MM.1S (cell line): ENCODE measurements at regions not wholly inside any gene's neighbourhood (a gene's known extent, or its start where the extent isn't known, plus 50 kb on each side); places are given as distances from the start of the nearest gene placed in this dataset.
"Not testable (repeated sequence)": the region's sequence is repeated elsewhere in the genome, so short reads cannot be mapped to it uniquely, and the experiment has no call there.

Experiments
- DNase-seq: peaks from one replicate; pipeline ENCODE4 v3.0.0-alpha.2; 2015
- H2AFZ ChIP-seq: fragments of 300-600 bp; sonication (generic); 2 replicates; pipeline ENCODE4 v1.6.0; 2016; ENCODE audit warnings: antibody characterized with exemption, low read length
- H3F3A ChIP-seq: fragments of 300-600 bp; sonication (generic); 2 replicates; pipeline ENCODE4 v1.6.1; 2016; ENCODE audit warnings: mild to moderate bottlenecking, antibody characterized with exemption, low read length, moderate library complexity, mixed read lengths; ENCODE audit not compliant: insufficient read depth
- H3K27ac ChIP-seq: fragments of 300-600 bp; sonication (generic); 2 replicates; pipeline ENCODE4 v1.5.1; 2016; ENCODE audit warnings: mild to moderate bottlenecking, low read length
- H3K27me3 ChIP-seq: fragments of 300-600 bp; sonication (generic); replicated peaks from 2 replicates; pipeline ENCODE4 v1.6.0; 2016; ENCODE audit warnings: low read length; ENCODE audit not compliant: insufficient read depth
- H3K36me3 ChIP-seq: fragments of 300-600 bp; sonication (generic); replicated peaks from 2 replicates; pipeline ENCODE4 v1.6.1; 2016; ENCODE audit warnings: mild to moderate bottlenecking, low read length, mixed read lengths; ENCODE audit not compliant: insufficient read depth
- H3K4me1 ChIP-seq: fragments of 300-600 bp; sonication (generic); 2 replicates; pipeline ENCODE4 v1.6.1; 2016; ENCODE audit warnings: low read length, mixed read lengths
- H3K4me2 ChIP-seq: fragments of 300-600 bp; sonication (generic); 2 replicates; pipeline ENCODE4 v1.6.0; 2016; ENCODE audit warnings: low read depth, low read length
- H3K4me3 ChIP-seq: fragments of 300-600 bp; sonication (generic); 2 replicates; pipeline ENCODE4 v1.5.1; 2016; ENCODE audit warnings: low read length, mixed read lengths
- H3K79me2 ChIP-seq: fragments of 300-600 bp; sonication (generic); 2 replicates; pipeline ENCODE4 v1.6.1; 2016; ENCODE audit warnings: mixed run types, low read length, mixed read lengths
- H3K9ac ChIP-seq: fragments of 300-600 bp; sonication (generic); 2 replicates; pipeline ENCODE4 v1.6.1; 2016; ENCODE audit warnings: low read length, mixed read lengths
- H3K9me2 ChIP-seq: fragments of 300-600 bp; sonication (generic); replicated peaks from 2 replicates; pipeline ENCODE4 v1.6.1; 2016; ENCODE audit warnings: mild to moderate bottlenecking, low read length, mixed read lengths; ENCODE audit not compliant: insufficient read depth
- H3K9me3 ChIP-seq: fragments of 300-600 bp; sonication (generic); replicated peaks from 2 replicates; pipeline ENCODE4 v1.6.1; 2016; ENCODE audit warnings: mild to moderate bottlenecking, low read length, mixed read lengths; ENCODE audit not compliant: insufficient read depth
- H4K20me1 ChIP-seq: fragments of 300-600 bp; sonication (generic); 2 replicates; pipeline ENCODE4 v1.6.1; 2016; ENCODE audit warnings: mild to moderate bottlenecking, low read length, moderate library complexity, mixed read lengths; ENCODE audit not compliant: insufficient read depth
- CTCF ChIP-seq: fragments of 300-600 bp; sonication (generic); IDR thresholded peaks from 2 replicates; pipeline ENCODE4 v1.5.1; 2016; ENCODE audit warnings: antibody characterized with exemption, low read length, mixed read lengths
- EZH2 ChIP-seq: fragments of 300-600 bp; sonication (generic); optimal IDR thresholded peaks from 2 replicates; pipeline ENCODE3; 2017; ENCODE audit warnings: low read depth, mild to moderate bottlenecking, antibody characterized with exemption, low read length, mixed read lengths
- EZH2phosphoT487 ChIP-seq: fragments of 300-600 bp; sonication (generic); IDR thresholded peaks from 2 replicates; pipeline ENCODE4 v1.6.1; 2018; ENCODE audit warnings: antibody characterized with exemption, low read length

GRCh38 chrX:130485870-130486269 is 84.1 kb downstream of the RBMX2 start:
- no peaks in the 10 kb centered on the region for H3F3A ChIP-seq
- no peak for DNase-seq
- H3K4me3 ChIP-seq = no peak overlapping the region
- no peak overlapping the region for H3K9ac ChIP-seq
- TF ChIP-seq CTCF (no peak), EZH2phosphoT487 (no peak), EZH2 (no peak)
- H3K4me2 ChIP-seq = no peak overlapping the region
- no peaks in the 10 kb centered on the region for H3K4me1 ChIP-seq
- H4K20me1 ChIP-seq = no peaks in the 10 kb centered on the region
- H3K9me3 ChIP-seq = no peaks in the 10 kb centered on the region
- no peaks in the 10 kb centered on the region for H3K9me2 ChIP-seq
- H3K27me3 ChIP-seq = no peaks in the 10 kb centered on the region
- H3K36me3 ChIP-seq = no peaks in the 10 kb centered on the region
- no peaks in the 10 kb centered on the region for H3K79me2 ChIP-seq
- H2AFZ ChIP-seq = no peak overlapping the region
- H3K27ac ChIP-seq = no peak overlapping the region

GRCh38 chrX:130495502-130495901 is 93.7 kb downstream of the RBMX2 start:
- H3K9ac ChIP-seq, H4K20me1 ChIP-seq, H3K4me2 ChIP-seq, H3K4me1 ChIP-seq, DNase-seq, H3K9me3 ChIP-seq, H3K36me3 ChIP-seq, H3K27ac ChIP-seq, H3F3A ChIP-seq, H3K4me3 ChIP-seq, H3K9me2 ChIP-seq, H3K27me3 ChIP-seq, H3K79me2 ChIP-seq, H2AFZ ChIP-seq: not testable (repeated sequence)

- Histone ChIP-seq H3F3A (no peaks in the 10 kb centered on the region), H3K27ac (no peak overlapping the region), H3K79me2 (no peaks in the 10 kb centered on the region), H3K9ac (no peak overlapping the region), H3K9me2 (no peaks in the 10 kb centered on the region), H3K4me2 (no peak overlapping the region), H3K4me3 (no peak overlapping the region), H3K4me1 (no peaks in the 10 kb centered on the region), H3K9me3 (no peaks in the 10 kb centered on the region), H3K36me3 (no peaks in the 10 kb centered on the region), H4K20me1 (no peaks in the 10 kb centered on the region), H2AFZ (no peak overlapping the region), H3K27me3 (no peaks in the 10 kb centered on the region)
- TF ChIP-seq CTCF = no peak
- TF ChIP-seq EZH2phosphoT487 = no peak
- TF ChIP-seq EZH2 = no peak
- DNase-seq = no peak
Measured at GRCh38 chrX:130497531-130497930, 95.7 kb downstream of the RBMX2 start.

- H3K27me3 ChIP-seq = no peaks in the 10 kb centered on the region
- TF ChIP-seq EZH2 (no peak), CTCF (no peak), EZH2phosphoT487 (no peak)
- H3K4me3 ChIP-seq = no peak overlapping the region
- no peak overlapping the region for H2AFZ ChIP-seq
- no peaks in the 10 kb centered on the region for H3F3A ChIP-seq
- H4K20me1 ChIP-seq = no peaks in the 10 kb centered on the region
- no peaks in the 10 kb centered on the region for H3K4me1 ChIP-seq
- H3K4me2 ChIP-seq = no peak overlapping the region
- no peaks in the 10 kb centered on the region for H3K9me2 ChIP-seq
- DNase-seq = no peak
- no peak overlapping the region for H3K9ac ChIP-seq
- H3K79me2 ChIP-seq = no peaks in the 10 kb centered on the region
- no peaks in the 10 kb centered on the region for H3K36me3 ChIP-seq
- H3K27ac ChIP-seq = no peak overlapping the region
- H3K9me3 ChIP-seq = no peaks in the 10 kb centered on the region
Measured at GRCh38 chrX:130498653-130499274, 97.0 kb downstream of the RBMX2 start.
